DND-41 (cell line): ENCODE measurements at regions not wholly inside any gene's neighbourhood (a gene's known extent, or its start where the extent isn't known, plus 50 kb on each side); places are given as distances from the start of the nearest gene placed in this dataset.

ENCODE experiments used
- EZH2 ChIP-seq: IDR thresholded peaks from 3 replicates; pipeline ENCODE4 v1.6.1; 2012; ENCODE audit warnings: borderline replicate concordance, low read depth, mild to moderate bottlenecking, moderate library complexity, low read length, inconsistent platforms; ENCODE audit not compliant: severe bottlenecking
- TF ChIP-seq, protein P1 (sequence below): IDR thresholded peaks from 2 replicates; pipeline ENCODE4 v1.5.1; 2012; ENCODE audit warnings: borderline replicate concordance, low read length, moderate library complexity, mild to moderate bottlenecking; ENCODE audit not compliant: poor library complexity, severe bottlenecking; ENCODE audit errors: extremely low read depth

DNA sequence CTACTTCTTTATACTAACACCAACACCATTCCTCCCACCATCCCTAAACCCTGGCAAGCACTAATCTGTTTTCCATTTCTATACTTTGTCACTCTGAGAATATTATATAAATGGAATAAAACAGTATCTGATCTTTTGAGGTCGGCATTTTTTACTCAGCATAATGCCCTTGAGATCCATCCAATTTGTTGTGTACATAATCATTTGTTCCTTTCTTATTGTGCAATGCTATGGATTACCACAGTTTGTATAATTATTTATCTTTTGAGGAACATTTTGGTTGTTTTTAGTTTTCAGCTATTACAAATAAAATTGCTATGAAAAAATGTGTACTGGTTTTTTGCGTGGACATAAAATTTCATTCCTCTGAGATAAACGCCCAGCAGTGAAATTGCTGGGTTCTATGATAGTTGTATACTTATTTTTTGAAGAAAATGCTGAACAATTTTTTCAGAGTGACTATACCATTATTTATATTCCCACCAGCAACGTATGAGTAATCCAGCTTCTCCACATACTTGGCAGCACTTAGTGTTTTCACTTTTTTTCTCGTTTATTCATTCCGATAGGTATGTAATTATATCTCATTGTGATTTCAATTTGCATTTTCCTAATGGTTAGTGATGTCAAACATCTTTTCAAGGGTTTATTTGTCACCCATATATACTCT lies 154.3 kb upstream of the DCAF8L1 start:
- TF ChIP-seq, protein P1, sequence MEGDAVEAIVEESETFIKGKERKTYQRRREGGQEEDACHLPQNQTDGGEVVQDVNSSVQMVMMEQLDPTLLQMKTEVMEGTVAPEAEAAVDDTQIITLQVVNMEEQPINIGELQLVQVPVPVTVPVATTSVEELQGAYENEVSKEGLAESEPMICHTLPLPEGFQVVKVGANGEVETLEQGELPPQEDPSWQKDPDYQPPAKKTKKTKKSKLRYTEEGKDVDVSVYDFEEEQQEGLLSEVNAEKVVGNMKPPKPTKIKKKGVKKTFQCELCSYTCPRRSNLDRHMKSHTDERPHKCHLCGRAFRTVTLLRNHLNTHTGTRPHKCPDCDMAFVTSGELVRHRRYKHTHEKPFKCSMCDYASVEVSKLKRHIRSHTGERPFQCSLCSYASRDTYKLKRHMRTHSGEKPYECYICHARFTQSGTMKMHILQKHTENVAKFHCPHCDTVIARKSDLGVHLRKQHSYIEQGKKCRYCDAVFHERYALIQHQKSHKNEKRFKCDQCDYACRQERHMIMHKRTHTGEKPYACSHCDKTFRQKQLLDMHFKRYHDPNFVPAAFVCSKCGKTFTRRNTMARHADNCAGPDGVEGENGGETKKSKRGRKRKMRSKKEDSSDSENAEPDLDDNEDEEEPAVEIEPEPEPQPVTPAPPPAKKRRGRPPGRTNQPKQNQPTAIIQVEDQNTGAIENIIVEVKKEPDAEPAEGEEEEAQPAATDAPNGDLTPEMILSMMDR = no peak
- no peak for TF ChIP-seq EZH2
